HG03064 (cell line): ENCODE measurements at regions not wholly inside any gene's neighbourhood (a gene's known extent, or its start where the extent isn't known, plus 50 kb on each side); places are given as distances from the start of the nearest gene placed in this dataset.
"Not testable (repeated sequence)": the region's sequence is repeated elsewhere in the genome, so short reads cannot be mapped to it uniquely, and the experiment has no call there.

Experiments
- ATAC-seq: cut with Tn5 transposase; IDR thresholded peaks from one replicate; pipeline ENCODE4 v1.9.1; 2021; ENCODE audit warnings: low read depth; ENCODE audit not compliant: unreplicated experiment

- no peak for ATAC-seq
These were observed 1320.2 kb upstream of the PCDH9 start for GRCh38 chr13:68550330-68550729.

- ATAC-seq = no peak
These were observed 1310.1 kb upstream of the PCDH9 start for GRCh38 chr13:68540244-68540643.

- ATAC-seq = no peak
These were observed 1305.2 kb upstream of the PCDH9 start for GRCh38 chr13:68535329-68535728.

GRCh38 chr13:68527167-68527566 is 1297.0 kb upstream of the PCDH9 start:
- not testable (repeated sequence) for ATAC-seq

- ATAC-seq = no peak
These were observed 1293.8 kb upstream of the PCDH9 start for GRCh38 chr13:68523838-68524424.

GRCh38 chr13:68522184-68522583 is 1292.0 kb upstream of the PCDH9 start:
- ATAC-seq = no peak

- ATAC-seq = no peak
These were observed 1279.8 kb upstream of the PCDH9 start for GRCh38 chr13:68509734-68510621.

- ATAC-seq = no peak
These were observed 1276.9 kb upstream of the PCDH9 start for GRCh38 chr13:68506888-68507551.

- ATAC-seq = no peak
These were observed 1260.5 kb upstream of the PCDH9 start for GRCh38 chr13:68490594-68490993.

GRCh38 chr13:68481130-68481529 is 1251.0 kb upstream of the PCDH9 start:
- ATAC-seq = no peak

- ATAC-seq = no peak
These were observed 1243.7 kb upstream of the PCDH9 start for GRCh38 chr13:68473834-68474326.

- ATAC-seq = no peak
These were observed 1237.0 kb upstream of the PCDH9 start for GRCh38 chr13:68467160-68467559.

- ATAC-seq = no peak
These were observed 1210.7 kb upstream of the PCDH9 start for GRCh38 chr13:68440874-68441273.

- ATAC-seq = no peak
These were observed 1209.7 kb upstream of the PCDH9 start for GRCh38 chr13:68439817-68440216.

GRCh38 chr13:68428292-68428691 is 1198.2 kb upstream of the PCDH9 start:
- ATAC-seq = no peak

- ATAC-seq = no peak
These were observed 1187.7 kb upstream of the PCDH9 start for GRCh38 chr13:68417801-68418200.

- ATAC-seq = no peak
These were observed 1179.9 kb upstream of the PCDH9 start for GRCh38 chr13:68410007-68410406.

GRCh38 chr13:68390987-68391386 is 1160.9 kb upstream of the PCDH9 start:
- no peak for ATAC-seq

GRCh38 chr13:68386808-68387207 is 1156.7 kb upstream of the PCDH9 start:
- ATAC-seq = no peak

GRCh38 chr13:68380041-68380973 is 1150.2 kb upstream of the PCDH9 start:
- no peak for ATAC-seq
